Right atrium auricular region (tissue), 2 donors: ENCODE measurements at regions not wholly inside any gene's neighbourhood (a gene's known extent, or its start where the extent isn't known, plus 50 kb on each side); places are given as distances from the start of the nearest gene placed in this dataset.

Experiments used
- DNase-seq: peaks from one replicate; pipeline ENCODE4 v3.0.0-alpha.2; 2019; ENCODE audit warnings: low spot score
- H3K27ac ChIP-seq, 2 donors: fragments of 200-600 bp; sonication (generic); 1 replicate in 1 of 2; 2 replicates in 1 of 2; pipeline ENCODE4 v1.5.1; 2016 to 2019
- H3K27me3 ChIP-seq, 2 donors: fragments of 200-600 bp; sonication (generic); one replicate each; pipeline versions ENCODE4 v1.5.1 to v1.6.0; 2017 to 2019
- H3K36me3 ChIP-seq: fragments of 200-600 bp; sonication (generic); one replicate; pipeline ENCODE4 v1.5.1; 2016
- H3K4me1 ChIP-seq, 2 donors: fragments of 200-600 bp; sonication (generic); one replicate each; pipeline versions ENCODE4 v1.5.1 to v1.6.0; 2017 to 2019
- H3K4me3 ChIP-seq, 2 donors: fragments of 200-600 bp; sonication (generic); 1 replicate in 1 of 2; 2 replicates in 1 of 2; pipeline ENCODE4 v1.5.1; 2017 to 2019; ENCODE audit warnings: mild to moderate bottlenecking in 1 of 2, moderate library complexity in 1 of 2
- H3K9me3 ChIP-seq, 2 donors: fragments of 200-600 bp; sonication (generic); one replicate each; pipeline ENCODE4 v1.5.1; 2019
- CTCF ChIP-seq, 2 donors: fragments of 200-600 bp; sonication (generic); IDR thresholded peaks; one replicate each; pipeline ENCODE4 v1.5.1; 2019; ENCODE audit warnings: antibody characterized with exemption in 2 of 2

- H3K27me3 ChIP-seq: no peaks in the 10 kb centered on the region
- TF ChIP-seq CTCF (IDR thresholded peaks at IDR 0.05): no peak
- no peak overlapping the region for H3K4me3 ChIP-seq
- H3K36me3 ChIP-seq: no peaks in the 10 kb centered on the region
- peaks cover 0 to 8% of the 10 kb centered on the region in 2 donors for H3K9me3 ChIP-seq
- H3K27ac ChIP-seq: no peak overlapping the region
- no peak for DNase-seq
- H3K4me1 ChIP-seq: no peaks in the 10 kb centered on the region
Measured at GRCh38 chr14:96980835-96981234, 183.7 kb downstream of the VRK1 start.

DNA sequence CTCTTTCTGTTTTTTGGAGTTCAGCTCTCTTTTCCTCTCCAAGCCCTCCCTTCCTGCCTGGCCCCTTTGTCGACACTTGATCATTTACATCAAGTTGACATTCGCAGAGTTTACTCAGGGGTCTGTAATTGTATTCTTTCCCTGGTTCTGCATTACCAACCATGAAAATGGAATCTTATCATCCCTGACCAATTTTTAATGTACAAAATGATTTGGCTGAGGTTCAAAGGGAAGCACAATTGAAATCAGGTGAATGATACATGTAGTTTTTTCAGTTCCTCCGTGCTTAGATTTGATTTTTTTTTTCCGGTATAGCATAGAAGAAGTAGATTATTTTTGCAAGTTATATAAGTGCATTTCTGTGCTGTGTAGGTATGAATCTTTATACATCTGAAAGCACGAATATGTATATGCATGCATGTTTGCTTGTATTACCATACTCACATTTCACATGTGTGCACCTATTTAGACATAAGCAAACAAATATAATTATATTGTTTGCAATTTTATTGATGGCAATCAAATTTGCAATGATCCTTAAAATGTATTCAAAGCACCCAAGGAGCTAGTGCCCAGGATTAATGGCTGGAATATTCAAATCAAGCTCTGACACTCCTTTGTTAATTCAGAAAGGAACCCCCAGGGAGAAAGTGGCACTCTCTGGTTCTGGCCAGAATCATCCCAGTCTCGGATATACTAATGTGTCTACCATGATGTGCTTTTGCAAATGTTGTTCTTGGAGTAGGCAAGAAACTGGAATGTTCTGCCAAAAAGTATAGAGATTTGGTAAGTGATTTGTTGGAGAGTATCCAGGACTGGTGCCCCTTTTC is 189.3 kb downstream of the VRK1 start:
- no peak overlapping the region for H3K27ac ChIP-seq
- DNase-seq: no peak
- no peak for TF ChIP-seq CTCF (IDR thresholded peaks at IDR 0.05)
- H3K4me3 ChIP-seq: no peak overlapping the region
- H3K9me3 ChIP-seq: no peaks in the 10 kb centered on the region
- H3K4me1 ChIP-seq: no peaks in the 10 kb centered on the region
- no peaks in the 10 kb centered on the region for H3K27me3 ChIP-seq
- no peaks in the 10 kb centered on the region for H3K36me3 ChIP-seq

GRCh38 chr14:96987086-96987474 is 189.9 kb downstream of the VRK1 start:
- Histone ChIP-seq H3K36me3 (no peaks in the 10 kb centered on the region), H3K4me3 (no peak overlapping the region), H3K27me3 (no peaks in the 10 kb centered on the region), H3K4me1 (no peaks in the 10 kb centered on the region), H3K27ac (no peak overlapping the region), H3K9me3 (no peaks in the 10 kb centered on the region)
- no peak for DNase-seq
- no peak for TF ChIP-seq CTCF (IDR thresholded peaks at IDR 0.05)

- no peaks in the 10 kb centered on the region for H3K4me1 ChIP-seq
- H3K36me3 ChIP-seq: no peaks in the 10 kb centered on the region
- H3K27ac ChIP-seq: no peak overlapping the region
- TF ChIP-seq CTCF (IDR thresholded peaks at IDR 0.05): no peak
- H3K4me3 ChIP-seq: no peak overlapping the region
- DNase-seq: no peak
- no peaks in the 10 kb centered on the region for H3K27me3 ChIP-seq
- no peaks in the 10 kb centered on the region for H3K9me3 ChIP-seq
Measured at GRCh38 chr14:96987771-96988170, 190.6 kb downstream of the VRK1 start.

- H3K27ac ChIP-seq: no peak overlapping the region
- no peak for TF ChIP-seq CTCF (IDR thresholded peaks at IDR 0.05)
- no peaks in the 10 kb centered on the region for H3K27me3 ChIP-seq
- H3K4me1 ChIP-seq: no peaks in the 10 kb centered on the region
- no peaks in the 10 kb centered on the region for H3K36me3 ChIP-seq
- H3K4me3 ChIP-seq: no peak overlapping the region
- no peak for DNase-seq
- no peaks in the 10 kb centered on the region for H3K9me3 ChIP-seq
Measured at GRCh38 chr14:96989306-96989705, 192.1 kb downstream of the VRK1 start.

DNA sequence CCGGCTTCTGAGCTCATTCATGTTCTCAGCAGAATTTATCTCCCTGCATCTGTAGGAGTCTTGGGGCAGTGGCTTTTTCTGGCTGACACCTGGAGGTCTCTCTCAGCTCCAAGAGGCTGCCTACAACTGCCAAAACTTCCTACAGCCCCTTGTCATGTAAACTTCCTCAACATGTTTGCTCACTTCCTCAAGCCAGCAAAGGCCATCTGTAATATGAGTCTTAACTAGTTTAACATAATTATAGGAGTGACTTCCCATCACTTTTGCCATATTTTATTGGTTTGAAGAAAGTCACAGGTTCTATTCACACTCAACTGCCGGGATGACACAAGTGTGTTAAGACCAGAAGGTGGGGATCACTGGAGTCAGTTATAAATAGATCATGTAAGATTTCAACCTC is 194.0 kb downstream of the VRK1 start:
- TF ChIP-seq CTCF (IDR thresholded peaks at IDR 0.05): no peak
- Histone ChIP-seq H3K4me1 (no peaks in the 10 kb centered on the region), H3K27ac (no peak overlapping the region), H3K36me3 (no peaks in the 10 kb centered on the region), H3K9me3 (no peaks in the 10 kb centered on the region), H3K27me3 (no peaks in the 10 kb centered on the region), H3K4me3 (no peak overlapping the region)
- no peak for DNase-seq
